Hepatocyte (in vitro differentiated cells): ENCODE measurements at regions not wholly inside any gene's neighbourhood (a gene's known extent, or its start where the extent isn't known, plus 50 kb on each side); places are given as distances from the start of the nearest gene placed in this dataset.
A peak's percentile ranks its signal among the peaks of the same experiment; 100 is the strongest.

ENCODE experiments used
- DNase-seq: peaks from one replicate; pipeline ENCODE4 v3.0.0-alpha.2; 2016; ENCODE audit warnings: low spot score
- H2AFZ ChIP-seq: fragments of 200-600 bp; sonication (generic); 2 replicates; pipeline ENCODE4 v1.6.0; 2016; ENCODE audit warnings: antibody characterized with exemption, mild to moderate bottlenecking
- H3K27ac ChIP-seq: fragments of 200-600 bp; sonication (generic); 2 replicates; pipeline ENCODE4 v1.5.1; 2016; ENCODE audit warnings: mild to moderate bottlenecking
- H3K27me3 ChIP-seq: fragments of 200-600 bp; sonication (generic); 2 replicates; pipeline ENCODE4 v1.6.1; 2016
- H3K36me3 ChIP-seq: fragments of 200-600 bp; sonication (generic); replicated peaks from 2 replicates; pipeline ENCODE4 v1.5.1; 2016; ENCODE audit warnings: low read depth; ENCODE audit not compliant: insufficient read depth
- H3K4me1 ChIP-seq: fragments of 200-600 bp; sonication (generic); 2 replicates; pipeline ENCODE4 v1.5.1; 2016; ENCODE audit warnings: mild to moderate bottlenecking, moderate library complexity; ENCODE audit not compliant: insufficient read depth
- H3K4me2 ChIP-seq: fragments of 200-600 bp; sonication (generic); 2 replicates; pipeline ENCODE4 v1.6.0; 2016
- H3K4me3 ChIP-seq: fragments of 200-600 bp; sonication (generic); 2 replicates; pipeline ENCODE4 v1.5.1; 2016; ENCODE audit warnings: mild to moderate bottlenecking
- H3K79me2 ChIP-seq: fragments of 200-600 bp; sonication (generic); 2 replicates; pipeline ENCODE4 v1.6.0; 2017; ENCODE audit warnings: mild to moderate bottlenecking
- H3K9me2 ChIP-seq: fragments of 200-600 bp; sonication (generic); replicated peaks from 2 replicates; pipeline ENCODE4 v1.6.0; 2017; ENCODE audit warnings: mild to moderate bottlenecking; ENCODE audit not compliant: insufficient read depth
- H3K9me3 ChIP-seq: fragments of 200-600 bp; sonication (generic); 2 replicates; pipeline ENCODE4 v1.5.1; 2016; ENCODE audit warnings: low read depth, mild to moderate bottlenecking
- H4K20me1 ChIP-seq: fragments of 200-600 bp; sonication (generic); 2 replicates; pipeline ENCODE4 v1.6.0; 2016; ENCODE audit warnings: mild to moderate bottlenecking; ENCODE audit not compliant: insufficient read depth, poor library complexity, severe bottlenecking
- EZH2 ChIP-seq: fragments of 200-600 bp; sonication (generic); IDR thresholded peaks from 2 replicates; pipeline ENCODE4 v1.6.1; 2016; ENCODE audit warnings: antibody characterized with exemption, mild to moderate bottlenecking, borderline replicate concordance
- EZH2phosphoT487 ChIP-seq: fragments of 200-600 bp; sonication (generic); IDR thresholded peaks from one replicate; pipeline ENCODE4 v1.6.1; 2018; ENCODE audit warnings: antibody characterized with exemption, mild to moderate bottlenecking, low read depth, moderate library complexity; ENCODE audit not compliant: unreplicated experiment, severe bottlenecking
- WGBS: methylation state at CpG from one replicate; pipeline ENCODE4 v1.1.6; 2016; ENCODE audit warnings: low lambda C conversion rate; ENCODE audit errors: missing lambda C conversion rate; 5-methylcytosine and 5-hydroxymethylcytosine counted together
- TF ChIP-seq, protein P1 (sequence below): fragments of 200-600 bp; sonication (generic); IDR thresholded peaks from 2 replicates; pipeline ENCODE4 v1.5.1; 2016; ENCODE audit warnings: antibody characterized with exemption, mild to moderate bottlenecking; ENCODE audit not compliant: poor library complexity

GRCh38 chr2:163493359-163494298, 242.2 kb downstream of the FIGN start:
- no peak overlapping the region for H3K27ac ChIP-seq
- no peak overlapping the region for H2AFZ ChIP-seq
- 46% methylated on average over 13 of the region's 13 CpGs for WGBS

DNA sequence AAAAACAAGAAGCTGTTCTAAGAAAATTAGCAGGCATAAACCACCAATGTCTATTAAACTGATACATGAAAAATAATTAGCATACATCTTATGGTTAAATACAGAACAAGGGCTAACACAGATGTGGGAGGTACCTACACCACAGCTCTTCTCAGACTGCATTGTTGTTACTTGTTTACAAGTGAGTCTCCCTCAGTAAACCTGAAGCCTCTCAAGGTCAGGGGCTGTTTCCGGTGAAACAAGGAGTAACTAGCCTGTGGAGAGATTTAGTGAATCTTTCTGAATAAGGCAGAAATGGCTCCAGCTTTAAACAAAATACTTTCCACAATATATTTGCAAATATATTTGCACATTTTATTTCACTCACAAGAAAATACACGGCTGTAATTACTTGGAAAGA, 244.0 kb downstream of the FIGN start:
- H3K36me3 ChIP-seq, result no peaks in the 10 kb centered on the region
- H3K9me3 ChIP-seq, result no peaks in the 10 kb centered on the region
- no peaks in the 10 kb centered on the region for H3K4me1 ChIP-seq
- H3K4me3 ChIP-seq, result no peak overlapping the region
- no peaks in the 10 kb centered on the region for H3K79me2 ChIP-seq
- no peak for DNase-seq
- no peak for TF ChIP-seq EZH2phosphoT487
- TF ChIP-seq, protein P1, sequence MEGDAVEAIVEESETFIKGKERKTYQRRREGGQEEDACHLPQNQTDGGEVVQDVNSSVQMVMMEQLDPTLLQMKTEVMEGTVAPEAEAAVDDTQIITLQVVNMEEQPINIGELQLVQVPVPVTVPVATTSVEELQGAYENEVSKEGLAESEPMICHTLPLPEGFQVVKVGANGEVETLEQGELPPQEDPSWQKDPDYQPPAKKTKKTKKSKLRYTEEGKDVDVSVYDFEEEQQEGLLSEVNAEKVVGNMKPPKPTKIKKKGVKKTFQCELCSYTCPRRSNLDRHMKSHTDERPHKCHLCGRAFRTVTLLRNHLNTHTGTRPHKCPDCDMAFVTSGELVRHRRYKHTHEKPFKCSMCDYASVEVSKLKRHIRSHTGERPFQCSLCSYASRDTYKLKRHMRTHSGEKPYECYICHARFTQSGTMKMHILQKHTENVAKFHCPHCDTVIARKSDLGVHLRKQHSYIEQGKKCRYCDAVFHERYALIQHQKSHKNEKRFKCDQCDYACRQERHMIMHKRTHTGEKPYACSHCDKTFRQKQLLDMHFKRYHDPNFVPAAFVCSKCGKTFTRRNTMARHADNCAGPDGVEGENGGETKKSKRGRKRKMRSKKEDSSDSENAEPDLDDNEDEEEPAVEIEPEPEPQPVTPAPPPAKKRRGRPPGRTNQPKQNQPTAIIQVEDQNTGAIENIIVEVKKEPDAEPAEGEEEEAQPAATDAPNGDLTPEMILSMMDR, result no peak
- TF ChIP-seq EZH2, result no peak
- no peaks in the 10 kb centered on the region for H3K9me2 ChIP-seq
- 71% methylated on average over 2 of the region's 2 CpGs for WGBS
- H3K4me2 ChIP-seq, result no peak overlapping the region
- no peak overlapping the region for H3K27ac ChIP-seq
- no peaks in the 10 kb centered on the region for H3K27me3 ChIP-seq
- no peak overlapping the region for H2AFZ ChIP-seq
- H4K20me1 ChIP-seq, result no peaks in the 10 kb centered on the region

More at GRCh38 chr2:163493359-163494298, 242.2 kb downstream of the FIGN start:
- Histone ChIP-seq H3K79me2 (no peaks in the 10 kb centered on the region), H3K4me2 (peak overlapping the region; percentile 54), H3K9me3 (no peaks in the 10 kb centered on the region), H3K4me3 (no peak overlapping the region), H3K4me1 (no peaks in the 10 kb centered on the region), H3K36me3 (no peaks in the 10 kb centered on the region), H3K9me2 (no peaks in the 10 kb centered on the region), H3K27me3 (no peaks in the 10 kb centered on the region), H4K20me1 (no peaks in the 10 kb centered on the region)
- TF ChIP-seq, protein P1, result no peak
- TF ChIP-seq EZH2, result no peak
- TF ChIP-seq EZH2phosphoT487, result no peak
- no peak for DNase-seq

DNA sequence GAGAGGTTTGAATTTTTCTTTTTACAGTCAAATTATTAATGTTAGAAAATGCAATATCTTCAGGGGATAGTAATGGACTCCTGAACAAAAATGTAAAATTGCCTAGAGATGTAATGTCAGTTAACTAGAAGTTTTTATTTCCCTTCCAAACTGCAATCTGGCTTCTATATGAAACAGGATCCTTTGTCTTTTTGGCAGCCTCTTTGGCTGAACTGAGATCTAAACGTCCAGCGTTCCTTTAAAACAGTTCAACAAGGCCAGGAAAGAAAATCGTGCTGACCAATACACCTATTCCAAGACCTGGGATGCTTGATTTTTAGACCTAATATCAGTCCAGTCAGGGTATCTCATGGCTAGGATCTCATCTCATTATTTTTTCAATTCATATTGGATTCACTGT, 245.5 kb downstream of the FIGN start:
- 77% methylated on average over 3 of the region's 3 CpGs for WGBS
- no peaks in the 10 kb centered on the region for H3K4me1 ChIP-seq
- no peaks in the 10 kb centered on the region for H3K79me2 ChIP-seq
- no peak overlapping the region for H2AFZ ChIP-seq
- no peaks in the 10 kb centered on the region for H3K36me3 ChIP-seq
- H3K9me3 ChIP-seq, result no peaks in the 10 kb centered on the region
- H3K9me2 ChIP-seq, result no peaks in the 10 kb centered on the region
- no peaks in the 10 kb centered on the region for H3K27me3 ChIP-seq
- no peak overlapping the region for H3K4me3 ChIP-seq
- H3K27ac ChIP-seq, result no peak overlapping the region
- DNase-seq, result no peak
- TF ChIP-seq EZH2phosphoT487 (no peak), EZH2 (no peak)
- TF ChIP-seq, protein P1, result no peak
- no peak overlapping the region for H3K4me2 ChIP-seq
- H4K20me1 ChIP-seq, result no peaks in the 10 kb centered on the region
